Islet precursor cell (in vitro differentiated cells): ENCODE measurements at regions not wholly inside any gene's neighbourhood (a gene's known extent, or its start where the extent isn't known, plus 50 kb on each side); places are given as distances from the start of the nearest gene placed in this dataset.
"Not testable (repeated sequence)": the region's sequence is repeated elsewhere in the genome, so short reads cannot be mapped to it uniquely, and the experiment has no call there.

Experiments used
- DNase-seq: peaks from one replicate; pipeline ENCODE4 v3.0.0-alpha.2; 2018

- no peak for DNase-seq
Observed at GRCh38 chr4:15294202-15294601, 133.6 kb upstream of the C1QTNF7 start.

GRCh38 chr4:15294832-15295231 lies 133.0 kb upstream of the C1QTNF7 start:
- no peak for DNase-seq

GRCh38 chr4:15295421-15296162 lies 132.2 kb upstream of the C1QTNF7 start:
- DNase-seq, result no peak

GRCh38 chr4:15297344-15297743 lies 130.5 kb upstream of the C1QTNF7 start:
- no peak for DNase-seq

- no peak for DNase-seq
Observed at GRCh38 chr4:15299627-15300026, 128.2 kb upstream of the C1QTNF7 start.

GRCh38 chr4:15303052-15303641 lies 124.7 kb upstream of the C1QTNF7 start:
- DNase-seq, result peak; percentile 52

GRCh38 chr4:15314974-15315373 lies 112.9 kb upstream of the C1QTNF7 start:
- DNase-seq, result no peak

- no peak for DNase-seq
Observed at GRCh38 chr4:15317246-15317645, 110.6 kb upstream of the C1QTNF7 start.

GRCh38 chr4:15318621-15319348 lies 109.0 kb upstream of the C1QTNF7 start:
- DNase-seq, result peak; percentile 77

- DNase-seq, result no peak
Observed at GRCh38 chr4:15320121-15320678, 107.6 kb upstream of the C1QTNF7 start.

- no peak for DNase-seq
Observed at GRCh38 chr4:15322006-15322405, 105.8 kb upstream of the C1QTNF7 start.

- DNase-seq, result no peak
Observed at GRCh38 chr4:15325987-15326386, 101.8 kb upstream of the C1QTNF7 start.

GRCh38 chr4:15327311-15328298 lies 100.2 kb upstream of the C1QTNF7 start:
- DNase-seq, result no peak

GRCh38 chr4:15331930-15332329 lies 95.9 kb upstream of the C1QTNF7 start:
- DNase-seq, result no peak

- no peak for DNase-seq
Observed at GRCh38 chr4:15332377-15332776, 95.5 kb upstream of the C1QTNF7 start.

- no peak for DNase-seq
Observed at GRCh38 chr4:15333692-15334633, 93.9 kb upstream of the C1QTNF7 start.

GRCh38 chr4:15336410-15337167 lies 91.2 kb upstream of the C1QTNF7 start:
- DNase-seq, result peak; percentile 69

- not testable (repeated sequence) for DNase-seq
Observed at GRCh38 chr4:15337168-15337657, 90.6 kb upstream of the C1QTNF7 start.

GRCh38 chr4:15339737-15340136 lies 88.1 kb upstream of the C1QTNF7 start:
- DNase-seq, result no peak

- DNase-seq, result no peak
Observed at GRCh38 chr4:15340332-15340731, 87.5 kb upstream of the C1QTNF7 start.
